ENCODE measurements at regions not wholly inside any gene's neighbourhood (a gene's known extent, or its start where the extent isn't known, plus 50 kb on each side); places are given as distances from the start of the nearest gene placed in this dataset.

DNA sequence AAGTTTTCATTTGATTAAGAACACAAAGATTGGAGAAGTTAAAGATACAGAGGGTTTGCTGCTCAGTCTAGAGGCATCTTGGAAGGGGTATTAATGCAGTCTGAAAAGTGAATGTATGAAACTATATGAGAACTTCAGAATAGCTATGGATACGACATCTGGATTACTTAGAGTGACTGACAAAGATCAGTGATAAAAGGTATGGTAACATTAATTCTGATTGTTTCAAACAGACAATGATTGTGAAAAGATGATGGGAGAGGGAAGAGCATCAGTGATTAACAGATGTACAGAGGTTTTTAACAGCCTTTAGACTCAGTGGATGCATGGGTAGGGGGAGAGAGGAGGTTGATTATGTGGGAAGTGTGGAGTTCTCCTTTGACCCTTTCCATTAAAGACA, 919.4 kb upstream of the CNTN5 start:
- no peak for DNase-seq

DNA sequence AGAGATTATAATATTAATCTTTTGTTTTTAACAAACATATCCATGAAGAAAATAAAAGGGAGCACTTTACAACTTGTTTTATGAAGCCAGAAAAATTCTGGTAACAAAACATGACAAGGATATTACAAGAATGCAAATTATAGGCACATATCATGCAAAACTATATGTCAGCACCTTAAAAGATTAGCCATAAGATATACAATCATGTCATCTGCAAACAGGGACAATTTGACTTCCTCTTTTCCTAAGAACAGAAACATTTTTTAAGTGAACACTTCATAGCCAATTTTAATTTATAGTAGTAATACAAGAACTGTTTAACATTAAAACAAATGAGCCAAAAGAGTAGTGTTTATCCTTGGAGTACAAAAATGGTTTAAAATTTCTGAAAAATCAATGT, 916.5 kb upstream of the CNTN5 start:
- no peak for DNase-seq

DNA sequence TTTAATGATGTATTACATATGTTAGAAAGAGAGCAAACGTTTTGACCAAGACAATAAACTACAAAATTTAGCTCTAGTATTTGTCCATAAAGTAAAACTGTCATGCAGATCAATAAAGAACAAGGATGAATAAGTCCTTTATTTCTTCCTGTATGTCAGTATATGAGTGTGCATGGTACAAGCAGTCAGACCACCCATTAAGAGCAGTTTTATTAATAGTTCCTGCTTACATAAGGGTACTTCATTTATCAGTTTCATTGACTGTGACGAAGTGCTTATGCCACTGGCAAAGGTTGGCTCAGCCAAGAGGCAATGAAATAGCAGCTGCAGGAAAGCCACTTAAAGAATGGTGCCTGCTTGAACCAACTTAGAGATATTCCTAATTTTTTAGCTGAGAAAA, 913.0 kb upstream of the CNTN5 start:
- no peak for DNase-seq

DNA sequence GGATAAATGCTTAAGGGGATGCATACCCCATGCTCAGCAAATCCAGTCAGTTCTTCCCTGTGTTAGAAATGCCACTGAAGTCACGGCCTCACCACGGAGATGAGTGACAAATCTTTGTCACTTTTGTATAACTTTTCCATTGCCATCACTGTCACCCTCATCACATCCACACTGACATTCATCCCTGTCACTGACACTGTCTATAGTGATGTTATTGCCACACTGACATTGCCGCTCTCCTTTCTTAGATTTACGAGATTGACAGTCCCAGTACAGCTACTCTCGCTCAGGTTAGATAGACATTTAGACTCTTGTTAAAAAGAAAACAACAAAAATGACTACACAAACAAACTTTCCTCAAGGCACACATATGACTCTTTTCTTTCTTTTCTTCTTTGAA, 910.7 kb upstream of the CNTN5 start:
- no peak for DNase-seq

DNA sequence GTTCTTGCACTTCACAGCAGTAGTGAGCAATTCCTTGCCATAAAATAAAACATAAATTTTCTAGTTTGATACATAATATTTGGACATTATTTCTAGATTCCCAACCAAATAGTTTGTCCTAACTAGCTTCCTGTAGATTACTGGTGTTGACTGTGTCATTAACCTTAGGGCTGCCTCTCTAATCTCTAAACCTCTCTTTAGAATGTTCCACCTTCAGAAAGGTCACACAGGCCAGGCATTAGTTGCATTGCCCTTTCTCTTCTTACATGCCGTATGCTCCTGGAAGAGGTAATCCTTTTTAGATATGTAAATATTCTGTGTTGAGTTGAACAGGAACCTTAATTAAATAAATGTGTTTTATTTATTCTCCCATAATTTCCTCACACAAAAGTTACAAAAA, 904.9 kb upstream of the CNTN5 start:
- no peak for DNase-seq

DNA sequence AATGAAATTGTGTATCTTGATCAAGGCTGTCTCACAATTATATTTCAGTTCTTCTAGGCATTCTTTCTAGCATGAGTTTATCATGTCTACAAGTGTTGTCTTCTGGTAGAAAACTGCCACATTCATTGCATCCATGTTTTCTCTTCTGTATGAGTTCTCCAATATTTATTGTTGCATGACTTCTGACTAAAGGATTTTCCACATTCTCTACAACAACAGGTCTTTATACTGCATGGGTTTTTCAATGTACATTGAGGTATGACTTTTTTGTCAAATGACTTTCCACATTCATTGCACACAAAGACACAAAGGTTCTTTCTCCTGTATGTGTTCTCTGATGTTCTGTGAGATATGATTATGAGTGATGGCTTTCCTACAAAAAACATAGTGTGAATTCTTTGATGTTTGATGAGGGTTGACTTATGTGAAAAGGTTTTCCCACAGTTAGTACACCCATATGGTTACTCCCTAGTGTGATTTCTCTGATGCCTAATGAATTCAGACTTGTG, 890.6 kb upstream of the CNTN5 start:
- DNase-seq = no peak

DNA sequence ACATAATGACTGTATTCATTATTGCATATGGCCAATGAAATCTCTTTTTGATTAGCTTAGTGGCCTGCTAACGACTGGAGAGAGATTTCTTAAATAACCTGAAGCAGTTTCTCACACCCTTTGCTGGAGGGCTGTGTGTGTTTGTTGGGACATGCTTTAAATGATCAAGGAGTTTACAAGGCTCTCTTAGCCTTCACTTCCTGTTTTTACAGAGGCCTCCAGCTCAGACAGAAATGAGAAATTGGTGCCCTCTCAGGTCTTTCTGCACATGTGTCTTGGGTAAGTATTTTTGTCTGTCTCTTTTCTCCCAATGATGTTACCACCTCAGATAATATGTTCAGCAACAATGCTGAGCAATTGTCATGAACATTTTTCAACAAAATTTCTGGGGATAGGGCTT, 884.4 kb upstream of the CNTN5 start:
- DNase-seq = no peak

DNA sequence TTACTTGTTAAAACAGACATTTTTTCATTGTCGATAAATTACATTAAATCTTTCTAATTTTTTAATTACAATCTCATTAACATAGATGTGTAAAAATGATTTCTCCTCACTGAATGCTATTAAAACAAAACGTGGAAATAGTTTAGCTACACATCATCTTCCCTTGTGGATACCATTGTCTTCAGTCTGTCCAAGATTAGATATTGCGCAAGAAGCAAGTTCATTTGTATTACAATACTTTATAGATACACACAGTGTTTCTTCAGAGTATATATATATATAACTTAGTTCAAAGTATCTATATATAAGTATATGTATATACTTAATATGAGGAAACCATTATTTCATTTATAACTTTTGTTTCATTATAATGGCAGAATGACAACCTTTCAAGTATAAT, 883.3 kb upstream of the CNTN5 start:
- DNase-seq = no peak

DNA sequence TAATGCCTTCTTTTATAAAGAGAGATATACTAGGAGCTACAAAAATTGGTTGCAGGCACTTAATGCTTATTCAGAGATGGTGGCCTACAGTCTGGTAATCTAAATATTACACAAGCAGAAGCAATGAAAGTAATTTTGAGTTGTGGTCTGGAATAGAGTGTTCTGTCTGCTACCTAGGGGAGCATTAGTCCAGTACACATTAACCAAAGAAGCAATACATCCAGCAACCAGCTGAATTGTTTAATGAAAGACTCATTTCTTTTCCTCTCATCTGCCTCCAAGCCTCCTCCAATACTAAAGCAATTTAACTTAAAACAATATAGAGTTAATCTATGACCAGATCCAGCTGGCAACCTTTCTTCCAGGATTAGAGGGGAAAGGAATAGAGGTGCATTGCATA, 877.1 kb upstream of the CNTN5 start:
- no peak for DNase-seq

DNA sequence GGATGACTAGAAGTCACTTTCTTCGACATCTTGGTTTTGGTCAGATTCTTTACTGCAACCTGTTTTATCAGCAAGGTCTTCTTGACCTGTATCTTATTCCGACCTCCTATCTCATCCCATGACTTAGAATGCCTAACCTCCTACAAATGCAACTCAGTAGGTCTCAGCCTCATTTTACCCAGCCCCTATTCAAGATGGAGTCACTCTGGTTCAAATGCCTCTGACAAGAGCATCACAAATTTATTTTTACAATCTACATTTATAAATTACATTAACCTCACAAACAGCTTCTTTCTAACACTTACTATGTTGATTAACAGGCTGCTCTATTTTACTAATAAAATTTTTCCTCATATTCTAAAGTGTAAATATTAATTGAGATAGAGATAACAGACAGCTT, 867.0 kb upstream of the CNTN5 start:
- DNase-seq = no peak

DNA sequence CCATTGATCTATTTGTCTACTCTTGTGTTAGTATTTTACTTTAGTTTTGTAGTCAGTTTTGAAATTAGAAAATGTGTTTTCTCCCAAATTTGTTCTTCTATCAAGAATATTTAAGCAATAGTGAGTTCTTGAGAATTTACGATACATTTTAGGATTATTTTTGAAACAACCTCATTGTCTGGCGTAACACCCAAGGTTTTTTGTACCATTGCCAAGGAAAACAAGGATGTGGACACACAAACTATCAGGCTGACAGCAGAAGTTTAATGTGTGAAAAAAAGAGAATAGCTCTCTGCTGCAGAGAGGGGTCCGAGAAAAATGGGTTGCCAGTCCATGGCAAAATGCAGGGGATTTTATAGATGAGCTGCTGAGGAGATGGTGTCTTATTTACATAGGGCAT, 865.1 kb upstream of the CNTN5 start:
- no peak for DNase-seq

DNA sequence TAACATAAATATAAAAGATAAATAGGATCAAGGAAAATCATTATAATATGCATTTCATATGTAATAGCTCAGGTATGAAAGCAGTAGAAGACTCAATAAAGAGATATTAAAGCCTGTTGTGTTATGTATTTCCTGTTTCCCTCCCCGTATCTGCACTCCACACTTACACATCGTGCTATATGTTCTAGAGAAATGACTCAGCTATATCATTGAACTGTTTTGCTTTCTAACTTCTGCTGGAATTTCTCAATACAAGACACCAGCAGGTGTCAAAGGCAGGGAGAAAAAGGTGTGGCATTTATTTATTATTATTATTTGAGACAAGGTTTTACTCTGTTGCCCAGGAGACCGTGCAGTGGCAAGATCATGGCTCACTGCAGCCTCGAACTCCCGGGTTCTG, 842.8 kb upstream of the CNTN5 start:
- DNase-seq = no peak

DNA sequence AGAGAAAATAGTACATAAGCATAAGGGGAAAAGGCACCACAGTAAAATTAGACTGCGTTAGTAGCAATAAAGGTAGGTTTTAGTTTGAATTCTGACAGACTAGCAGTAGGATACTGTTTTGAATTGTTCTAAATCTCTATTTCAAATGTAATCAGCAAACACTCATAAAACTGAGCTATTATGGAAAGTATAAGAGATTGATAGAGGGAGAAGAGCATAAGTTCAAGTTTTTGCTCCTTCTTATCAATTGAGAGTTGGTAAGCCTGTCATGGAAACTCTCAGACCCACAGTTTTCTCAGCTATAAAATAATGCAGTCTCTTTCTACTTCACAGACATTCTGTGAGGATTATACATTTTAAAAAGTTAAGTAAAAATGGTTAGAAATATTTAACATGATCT, 840.2 kb upstream of the CNTN5 start:
- DNase-seq = no peak

DNA sequence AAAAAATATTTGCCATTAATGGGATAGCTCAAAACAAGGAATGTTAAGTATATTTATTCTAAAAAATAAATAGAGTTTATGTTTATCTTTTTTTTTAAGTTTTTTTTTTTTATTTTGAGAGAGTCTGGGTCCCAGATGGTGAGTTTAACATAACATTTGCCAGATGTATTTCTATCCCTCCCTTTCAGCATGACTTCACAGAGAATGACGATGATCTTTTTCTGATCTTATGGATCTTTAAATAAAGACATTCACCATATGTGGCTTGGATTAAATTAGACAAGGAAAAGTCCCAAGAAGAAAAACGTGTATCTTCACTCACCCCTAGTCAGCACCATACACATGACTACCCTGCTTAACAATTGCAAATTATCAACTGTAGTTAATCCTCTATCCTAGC, 839.8 kb upstream of the CNTN5 start:
- no peak for DNase-seq

DNA sequence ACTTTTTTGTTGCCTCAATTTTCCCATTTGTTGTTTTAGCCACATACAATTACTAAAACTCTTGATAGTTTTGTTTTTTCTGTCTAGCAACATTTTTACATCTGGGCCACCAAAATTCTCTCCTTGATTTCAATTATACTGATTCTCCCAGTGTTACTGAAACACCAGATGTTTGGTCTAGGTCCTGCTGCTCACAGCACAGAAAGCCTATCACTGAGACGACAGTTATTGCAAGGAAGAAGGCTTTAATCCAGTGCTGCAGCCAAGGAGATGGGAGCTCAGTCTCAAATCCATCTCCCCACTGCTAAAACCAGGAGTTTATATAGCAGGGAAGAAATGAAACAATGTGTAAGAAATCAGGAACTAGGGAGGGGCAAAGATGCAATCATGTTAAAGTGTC, 837.7 kb upstream of the CNTN5 start:
- no peak for DNase-seq

DNA sequence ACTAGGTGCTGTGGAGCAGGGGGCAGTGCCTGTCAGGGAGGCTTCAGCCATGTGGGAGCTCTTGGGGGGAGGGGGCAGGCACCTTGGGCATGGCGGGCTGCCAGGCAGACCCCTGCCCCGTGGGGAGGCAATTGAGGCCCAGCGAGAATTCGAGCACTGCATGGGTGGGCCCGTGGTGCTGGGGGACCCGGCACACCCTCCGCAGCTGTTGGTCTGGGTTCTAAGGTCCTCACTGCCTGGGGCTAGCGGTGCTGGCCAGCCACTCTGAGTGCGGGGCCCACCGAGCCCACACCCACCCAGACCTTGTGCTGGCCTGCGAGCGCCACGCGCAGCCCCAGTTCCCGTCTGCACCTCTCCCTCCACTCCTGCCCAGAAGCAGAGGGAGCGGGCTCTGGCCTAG, 835.5 kb upstream of the CNTN5 start:
- DNase-seq = no peak

DNA sequence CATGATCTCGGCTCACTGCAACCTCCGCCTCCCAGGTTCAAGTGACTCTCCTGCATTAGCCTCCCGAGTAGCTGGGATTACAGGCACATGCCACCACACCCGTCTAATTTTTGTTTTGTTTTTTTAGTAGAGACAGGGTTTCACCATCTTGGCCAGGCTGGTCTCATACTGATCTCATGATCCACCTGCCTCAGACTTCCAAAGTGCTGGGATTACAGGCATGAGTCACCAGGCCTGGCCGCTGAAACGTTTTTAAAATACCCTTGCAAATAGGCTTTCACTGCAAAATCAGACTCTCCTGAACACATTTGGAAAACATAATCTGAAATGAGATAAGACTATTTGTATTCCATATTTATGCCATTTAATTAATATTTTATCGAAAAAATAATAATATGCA, 826.1 kb upstream of the CNTN5 start:
- no peak for DNase-seq

DNA sequence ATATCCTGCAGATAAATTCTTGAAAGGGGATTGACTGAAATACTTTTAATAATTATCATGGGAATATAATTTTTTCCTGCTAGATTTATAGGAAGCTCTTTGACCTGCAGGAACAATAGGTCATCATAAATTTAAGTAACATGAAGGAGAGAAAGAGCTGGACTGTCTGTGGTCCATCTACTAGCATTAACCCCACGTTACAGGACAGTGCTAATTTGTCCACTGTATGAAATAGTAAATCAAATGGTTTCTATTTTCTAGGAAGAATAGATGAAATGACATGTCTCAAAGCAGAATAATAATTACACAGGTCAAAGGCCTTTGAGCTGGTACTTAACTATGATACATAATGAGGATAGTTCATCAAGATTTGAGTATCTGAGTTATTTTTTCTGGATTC, 825.4 kb upstream of the CNTN5 start:
- no peak for DNase-seq

DNA sequence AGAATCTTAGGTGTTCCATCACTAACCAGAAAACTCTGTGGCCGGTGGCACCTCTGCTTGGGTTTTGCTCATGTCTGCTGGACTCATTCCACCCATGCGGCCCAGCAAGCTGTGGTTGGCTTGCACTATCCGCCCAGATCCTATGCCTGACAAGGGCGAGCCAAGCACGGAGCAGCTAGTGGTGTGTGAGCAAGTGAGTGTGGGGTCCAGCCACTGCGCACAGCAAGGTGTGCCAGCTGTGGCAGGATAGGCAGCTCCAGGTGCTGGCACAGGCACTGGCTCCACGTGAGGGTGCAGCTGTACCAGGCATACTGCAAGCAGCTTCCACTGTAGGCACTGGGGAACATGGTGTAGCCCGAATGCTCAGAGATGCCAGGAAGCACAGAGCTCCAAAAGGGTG, 813.7 kb upstream of the CNTN5 start:
- DNase-seq = no peak

DNA sequence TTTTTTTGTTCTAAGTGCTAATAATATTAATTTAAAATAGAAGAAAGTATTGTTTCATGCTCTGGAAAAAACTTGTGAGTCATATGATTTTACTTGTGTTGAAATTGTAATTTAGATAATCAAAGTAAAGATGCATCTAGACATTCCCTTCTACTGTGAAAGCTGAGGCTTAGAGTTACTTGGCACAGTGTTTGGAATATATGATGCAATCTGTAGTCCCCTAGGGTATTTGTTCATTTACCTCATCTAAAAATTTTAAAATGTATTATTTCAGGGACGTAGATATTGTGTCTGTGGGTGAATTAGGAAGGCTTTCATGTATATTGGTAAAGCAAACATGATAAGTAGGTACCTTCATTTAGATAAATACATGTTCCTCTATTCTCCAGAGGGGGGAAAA, 793.5 kb upstream of the CNTN5 start:
- no peak for DNase-seq

DNA sequence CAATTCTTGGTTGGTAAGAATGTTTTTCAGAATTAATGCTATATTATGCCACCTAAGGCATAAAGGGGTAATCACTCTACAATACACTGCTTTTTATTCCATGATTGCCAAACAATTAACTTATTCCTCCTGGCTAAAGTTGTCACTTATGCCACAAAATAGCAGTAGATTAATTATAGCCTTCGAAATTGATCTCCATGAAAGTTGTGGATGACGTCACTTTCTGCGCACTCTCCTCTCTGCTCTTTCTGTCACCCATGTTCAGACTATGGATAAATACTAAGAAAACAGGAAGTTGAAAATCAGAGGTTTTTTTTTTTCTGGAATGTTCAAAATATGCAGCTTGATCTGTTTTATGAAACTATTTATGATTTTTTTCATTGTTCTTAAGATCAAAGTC, 790.1 kb upstream of the CNTN5 start:
- no peak for DNase-seq

DNA sequence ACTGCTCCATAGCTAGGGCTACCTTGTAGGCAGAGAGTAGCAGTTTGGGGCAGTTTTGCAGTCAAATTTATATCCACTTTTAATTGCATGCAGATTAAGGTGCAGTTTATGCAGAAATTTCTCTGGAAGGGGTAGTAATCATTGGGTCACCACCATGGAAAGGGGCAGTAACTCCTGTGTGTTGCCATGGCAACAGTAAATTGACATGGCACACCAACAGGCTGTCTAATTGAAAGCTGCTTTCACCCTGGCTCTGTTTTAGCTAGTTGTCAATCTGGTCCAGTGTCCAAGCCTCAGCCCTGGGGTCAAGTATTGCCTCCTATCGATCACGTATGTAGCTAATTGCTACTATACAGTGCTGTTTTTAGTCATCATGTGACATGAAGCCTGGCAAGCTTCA, 786.1 kb upstream of the CNTN5 start:
- DNase-seq = no peak

DNA sequence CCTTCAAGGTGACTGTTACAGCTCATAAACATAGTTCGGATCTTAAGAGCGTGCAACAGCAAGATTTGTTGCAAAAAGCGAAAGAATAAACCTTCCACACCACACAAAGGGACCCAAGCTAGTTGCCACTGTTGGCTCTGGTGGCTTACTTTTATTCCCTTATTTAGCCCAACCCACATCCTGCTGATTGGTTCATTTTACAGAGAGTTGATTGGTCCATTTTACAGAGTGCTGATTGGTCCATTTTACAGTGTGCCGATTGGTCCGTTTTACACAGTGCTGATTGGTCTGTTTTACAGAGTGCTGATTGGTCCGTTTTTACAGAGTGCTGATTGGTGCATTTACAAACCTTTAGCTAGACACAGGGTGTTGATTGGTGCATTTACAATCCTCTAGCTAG, 776.9 kb upstream of the CNTN5 start:
- DNase-seq = no peak

DNA sequence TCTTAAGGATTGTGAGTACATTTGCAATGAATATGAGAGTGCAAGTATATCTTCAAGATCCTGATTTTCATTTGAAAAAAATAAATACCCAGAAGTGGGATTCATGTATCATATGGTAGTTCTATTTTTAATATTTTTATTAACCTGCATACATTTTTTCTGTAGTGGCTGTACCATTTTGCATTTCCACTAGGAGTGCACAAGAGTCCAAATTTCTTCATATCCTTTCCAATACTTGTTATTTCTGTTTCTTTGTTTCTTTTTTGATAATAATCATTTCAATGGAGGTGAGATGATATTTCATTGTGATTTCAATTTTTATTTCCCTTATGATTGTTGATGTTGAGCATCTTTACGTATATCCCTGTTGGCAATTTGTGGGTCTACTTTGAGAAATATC, 759.8 kb upstream of the CNTN5 start:
- DNase-seq = no peak

DNA sequence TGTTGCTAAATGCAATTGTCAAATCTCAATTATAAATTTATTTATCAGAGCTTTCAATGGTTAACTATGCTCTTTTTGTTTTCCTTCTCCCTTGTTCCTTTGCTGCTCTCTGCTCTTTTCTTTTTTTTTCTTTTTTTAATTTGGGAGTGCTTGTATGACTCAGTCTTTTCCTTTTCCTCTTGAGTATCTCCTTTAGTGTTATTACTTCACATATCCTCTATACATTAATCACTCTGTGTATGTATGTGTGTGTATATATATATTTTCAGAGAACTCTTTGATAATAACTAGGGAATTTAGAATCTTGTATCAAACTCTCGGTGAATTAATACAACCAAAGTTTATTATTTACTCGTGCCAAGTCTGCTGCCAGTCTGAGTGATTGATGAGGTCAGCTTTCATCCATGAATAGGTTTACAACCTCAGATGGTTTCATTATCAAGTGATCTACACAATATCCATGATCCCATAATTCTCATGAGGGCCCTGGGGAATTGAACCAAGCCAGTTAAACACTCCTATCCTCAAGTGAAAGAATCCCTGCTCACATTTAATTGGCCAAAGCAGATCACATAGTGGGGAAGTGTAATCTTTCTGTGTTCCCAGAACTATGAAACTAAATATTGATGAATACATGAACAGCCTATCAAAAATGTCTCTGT, 743.4 kb upstream of the CNTN5 start:
- DNase-seq = no peak
